Transverse colon (tissue), 4 donors: ENCODE measurements at regions not wholly inside any gene's neighbourhood (a gene's known extent, or its start where the extent isn't known, plus 50 kb on each side); places are given as distances from the start of the nearest gene placed in this dataset.
"Not testable (repeated sequence)": the region's sequence is repeated elsewhere in the genome, so short reads cannot be mapped to it uniquely, and the experiment has no call there.

ENCODE experiments used
- DNase-seq: peaks from one replicate; pipeline ENCODE4 v3.0.0-alpha.2; 2019
- H3K27ac ChIP-seq, 4 donors: fragments of 200-600 bp; sonication (generic); 2 replicates each; pipeline ENCODE4 v1.5.1; 2016 to 2018; ENCODE audit warnings: inconsistent platforms in 4 of 4
- H3K27me3 ChIP-seq: fragments of 200-600 bp; sonication (generic); 2 replicates; pipeline ENCODE4 v1.5.1; 2017; ENCODE audit warnings: inconsistent platforms
- H3K36me3 ChIP-seq, 4 donors: fragments of 200-600 bp; sonication (generic); 2 replicates each; pipeline ENCODE4 v1.5.1; 2017 to 2019; ENCODE audit warnings: inconsistent platforms in 4 of 4
- H3K4me1 ChIP-seq, 4 donors: fragments of 200-600 bp; sonication (generic); 2 replicates each; pipeline ENCODE4 v1.5.1; 2017 to 2020; ENCODE audit warnings: inconsistent platforms in 4 of 4
- H3K4me3 ChIP-seq, 4 donors: fragments of 200-600 bp; sonication (generic); 1 replicate in 1 of 4; 2 replicates in 3 of 4; pipeline versions ENCODE4 v1.5.1 to v1.6.1; 2017 to 2019; ENCODE audit warnings: inconsistent platforms in 4 of 4
- H3K9me3 ChIP-seq, 2 donors: fragments of 200-600 bp; sonication (generic); 2 replicates each; pipeline ENCODE4 v1.5.1; 2017 to 2019; ENCODE audit warnings: inconsistent platforms in 2 of 2
- CTCF ChIP-seq, 5 experiments: fragments of 200-600 bp in 3 of 5; fragments of 450-650 bp in 2 of 5; sonication (generic) in 3 of 5; IDR thresholded peaks; 1 replicate in 2 of 5; 2 replicates in 3 of 5; pipeline ENCODE4 v1.5.1; 2016 to 2017; ENCODE audit warnings: antibody characterized with exemption in 5 of 5, inconsistent platforms in 3 of 5, mild to moderate bottlenecking in 2 of 5, moderate library complexity in 1 of 5
- EP300 ChIP-seq: sonication (generic); formaldehyde crosslinking; IDR thresholded peaks from one replicate; pipeline ENCODE4 v1.6.1; 2017; ENCODE audit warnings: antibody characterized with exemption, low read depth
- POLR2A ChIP-seq: fragments of 450-650 bp; IDR thresholded peaks from one replicate; pipeline ENCODE4 v1.6.1; 2016; ENCODE audit warnings: antibody characterized with exemption, mild to moderate bottlenecking, moderate library complexity
- POLR2AphosphoS5 ChIP-seq, 3 donors: sonication (generic); formaldehyde crosslinking; IDR thresholded peaks; one replicate each; pipeline ENCODE4 v1.6.1; 2016; ENCODE audit warnings: antibody characterized with exemption in 3 of 3
- WGBS, 2 donors: methylation state at CpG; one replicate each; pipeline ENCODE4 v1.1.5; 2018; ENCODE audit warnings: low coverage in 1 of 2; 5-methylcytosine and 5-hydroxymethylcytosine counted together
- in situ Hi-C, 4 donors: fragments of 200-750 bp; cut with MboI; loops; one replicate each; pipeline versions ENCODE4 v1.15.0 to v1.15.1; 2017; ENCODE audit warnings: low sequenced_read_pairs in 3 of 4, low pct_ligation_motif_present in 1 of 4, low pct_unique_long_range_greater_than_20kb in 1 of 4
- intact Hi-C: fragments of 100-400 bp; cut with DNase I; formaldehyde crosslinking; loops from one replicate; pipeline ENCODE4 v1.15.1; 2023; ENCODE audit warnings: low total_unique reads

DNA sequence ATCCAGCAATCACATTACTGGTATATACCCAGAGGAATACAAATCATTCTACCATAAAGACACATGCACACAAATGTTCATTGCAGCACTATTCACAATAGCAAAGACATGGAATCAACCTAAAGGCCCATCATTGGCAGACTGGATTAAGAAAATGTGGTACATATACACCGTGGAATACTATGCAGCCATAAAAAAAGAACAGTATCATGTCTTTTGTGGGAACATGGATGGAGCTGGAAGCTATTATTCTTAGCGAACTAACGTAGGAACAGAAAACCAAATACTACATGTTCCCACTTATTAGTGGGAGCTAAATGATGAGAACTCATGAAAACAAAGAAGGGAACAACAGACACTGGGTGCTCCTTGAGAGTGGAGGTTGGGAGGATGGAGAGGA, 60.9 kb downstream of the PGRMC1 start:
- DNase-seq, H3K27me3 ChIP-seq, H3K4me1 ChIP-seq, H3K4me3 ChIP-seq, in situ Hi-C loops, intact Hi-C loops, H3K27ac ChIP-seq, H3K9me3 ChIP-seq, H3K36me3 ChIP-seq: not testable (repeated sequence)
- WGBS, 2 donors, result 87% methylated on average over 3 of the region's 3 CpGs; no CpG with 5 or more reads in 1 of the 2 donors

GRCh38 chrX:119299812-119300211, 63.7 kb downstream of the PGRMC1 start:
- H3K27ac ChIP-seq, H3K9me3 ChIP-seq, H3K27me3 ChIP-seq, H3K36me3 ChIP-seq, DNase-seq, H3K4me3 ChIP-seq, in situ Hi-C loops, intact Hi-C loops, H3K4me1 ChIP-seq: not testable (repeated sequence)
- WGBS, 2 donors, result 98% methylated on average over 11 of the region's 16 CpGs; no CpG with 5 or more reads in 1 of the 2 donors

GRCh38 chrX:119303137-119303536, 67.1 kb downstream of the PGRMC1 start:
- Histone ChIP-seq H3K9me3 (no peaks in the 10 kb centered on the region), H3K4me3 (no peak overlapping the region), H3K27me3 (no peaks in the 10 kb centered on the region), H3K27ac (no peak overlapping the region), H3K36me3 (no peaks in the 10 kb centered on the region), H3K4me1 (no peaks in the 10 kb centered on the region)
- DNase-seq, result no peak
- 46% methylated on average over 1 of the region's 1 CpG; no CpG with 5 or more reads in 1 of the 2 donors for WGBS, 2 donors
- intact Hi-C loops, result no loop called here
- in situ Hi-C loops, result no loop called here
- TF ChIP-seq POLR2AphosphoS5 (IDR thresholded peaks at IDR 0.05) (no peak), POLR2A (no peak), CTCF (IDR thresholded peaks at IDR 0.05) (no peak), EP300 (no peak)

- DNase-seq, result no peak
- Histone ChIP-seq H3K9me3 (no peaks in the 10 kb centered on the region), H3K27ac (no peak overlapping the region), H3K36me3 (no peaks in the 10 kb centered on the region), H3K4me1 (no peaks in the 10 kb centered on the region), H3K27me3 (no peaks in the 10 kb centered on the region), H3K4me3 (no peak overlapping the region)
- in situ Hi-C loops, result no loop called here
- TF ChIP-seq POLR2AphosphoS5 (IDR thresholded peaks at IDR 0.05) (no peak), CTCF (IDR thresholded peaks at IDR 0.05) (no peak), EP300 (no peak), POLR2A (no peak)
- 68% methylated on average over 3 of the region's 3 CpGs; no CpG with 5 or more reads in 1 of the 2 donors for WGBS, 2 donors
- intact Hi-C loops, result no loop called here
Observed at GRCh38 chrX:119325456-119325855, 73.7 kb upstream of the SLC25A43 start.

GRCh38 chrX:119331873-119332272, 67.3 kb upstream of the SLC25A43 start:
- H3K27ac ChIP-seq, H3K9me3 ChIP-seq, in situ Hi-C loops, H3K4me3 ChIP-seq, H3K27me3 ChIP-seq, DNase-seq, H3K4me1 ChIP-seq, intact Hi-C loops, H3K36me3 ChIP-seq: not testable (repeated sequence)
- 94% methylated on average over 28 of the region's 28 CpGs; no CpG with 5 or more reads in 1 of the 2 donors for WGBS, 2 donors

GRCh38 chrX:119332855-119333720, 66.0 kb upstream of the SLC25A43 start:
- intact Hi-C loops, H3K27me3 ChIP-seq, H3K9me3 ChIP-seq, H3K36me3 ChIP-seq, H3K4me1 ChIP-seq, in situ Hi-C loops, DNase-seq, H3K4me3 ChIP-seq, H3K27ac ChIP-seq: not testable (repeated sequence)
- WGBS, 2 donors, result 81% methylated on average over 12 of the region's 24 CpGs; no CpG with 5 or more reads in 1 of the 2 donors

- H3K4me3 ChIP-seq, intact Hi-C loops, H3K4me1 ChIP-seq, H3K27me3 ChIP-seq, H3K27ac ChIP-seq, DNase-seq, H3K36me3 ChIP-seq, H3K9me3 ChIP-seq, in situ Hi-C loops: not testable (repeated sequence)
- 100% methylated on average over 1 of the region's 14 CpGs; no CpG with 5 or more reads in 1 of the 2 donors for WGBS, 2 donors
Observed at GRCh38 chrX:119333721-119334032, 65.5 kb upstream of the SLC25A43 start.

- H3K4me1 ChIP-seq, in situ Hi-C loops, H3K27me3 ChIP-seq, DNase-seq, H3K36me3 ChIP-seq, H3K9me3 ChIP-seq, intact Hi-C loops, H3K27ac ChIP-seq, H3K4me3 ChIP-seq: not testable (repeated sequence)
- 87% methylated on average over 20 of the region's 20 CpGs; no CpG with 5 or more reads in 1 of the 2 donors for WGBS, 2 donors
Observed at GRCh38 chrX:119334468-119335050, 64.6 kb upstream of the SLC25A43 start.
